ENCODE measurements at regions not wholly inside any gene's neighbourhood (a gene's known extent, or its start where the extent isn't known, plus 50 kb on each side); places are given as distances from the start of the nearest gene placed in this dataset.
A peak's percentile ranks its signal among the peaks of the same experiment; 100 is the strongest.
"Not testable (repeated sequence)": the region's sequence is repeated elsewhere in the genome, so short reads cannot be mapped to it uniquely, and the experiment has no call there.

GRCh38 chr18:64401268-64402060, 252.6 kb upstream of the LINC00305 start:
- DNase-seq = no peak

- no peak for DNase-seq
These were observed 250.7 kb upstream of the LINC00305 start for GRCh38 chr18:64399566-64399965.

DNA sequence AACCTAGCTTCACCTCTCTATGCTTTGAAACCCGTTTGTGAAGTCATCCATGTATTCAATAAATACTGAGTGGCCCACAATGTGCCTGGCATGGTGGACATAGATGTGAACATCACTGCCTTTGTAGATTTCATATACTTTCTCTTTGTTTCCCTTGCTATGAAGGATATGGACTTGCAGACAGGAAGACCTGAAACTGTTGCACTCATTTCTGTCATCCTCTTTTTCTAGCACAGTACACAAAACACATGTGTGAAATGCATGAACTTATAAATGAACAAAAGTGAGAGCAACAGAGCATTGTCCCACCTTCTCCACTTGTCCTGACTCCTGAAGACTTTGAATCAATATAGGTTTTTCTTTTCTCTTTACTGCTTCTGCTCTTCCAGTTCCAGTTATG, 249.4 kb upstream of the LINC00305 start:
- DNase-seq = no peak

DNA sequence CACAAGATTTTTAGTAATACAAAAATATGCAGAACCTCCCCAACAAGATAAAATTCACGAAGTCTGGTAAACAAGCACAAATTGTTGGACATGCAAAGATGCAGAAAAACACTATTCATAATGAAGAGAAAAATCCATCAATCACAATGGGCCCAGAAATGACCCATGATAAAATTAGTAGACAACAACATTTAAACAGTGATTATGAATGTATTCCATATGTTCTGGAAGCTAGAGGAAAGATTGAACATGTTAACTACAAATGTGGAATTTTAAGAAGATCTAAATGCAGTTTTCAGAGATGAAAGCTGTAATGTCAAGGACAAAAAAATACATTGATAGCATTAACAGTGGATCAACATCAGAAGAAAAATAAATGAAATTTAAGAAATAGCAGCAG, 243.3 kb upstream of the LINC00305 start:
- DNase-seq = no peak

DNA sequence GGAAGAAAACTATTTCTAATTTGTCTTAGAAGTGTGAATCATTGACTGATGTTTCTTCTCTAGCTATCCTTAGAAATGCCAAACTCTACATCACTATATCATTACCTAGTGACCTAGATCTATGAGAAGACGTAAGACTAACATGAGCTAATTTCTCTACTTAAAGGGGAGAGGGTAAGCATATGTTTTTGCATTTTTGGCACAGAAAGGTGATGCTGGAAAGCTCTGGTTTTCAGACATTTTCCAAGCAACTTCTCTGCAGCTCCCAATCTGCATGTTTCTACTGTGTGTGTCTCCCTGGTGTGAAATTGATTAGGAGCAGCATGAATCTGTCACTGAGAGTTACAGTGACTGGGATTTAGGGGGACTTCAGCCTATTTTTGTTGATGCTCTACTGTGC, 235.2 kb upstream of the LINC00305 start:
- no peak for DNase-seq

GRCh38 chr18:64380117-64380516, 231.2 kb upstream of the LINC00305 start:
- DNase-seq = no peak

- DNase-seq = no peak
These were observed 230.8 kb upstream of the LINC00305 start for GRCh38 chr18:64379662-64380061.

DNA sequence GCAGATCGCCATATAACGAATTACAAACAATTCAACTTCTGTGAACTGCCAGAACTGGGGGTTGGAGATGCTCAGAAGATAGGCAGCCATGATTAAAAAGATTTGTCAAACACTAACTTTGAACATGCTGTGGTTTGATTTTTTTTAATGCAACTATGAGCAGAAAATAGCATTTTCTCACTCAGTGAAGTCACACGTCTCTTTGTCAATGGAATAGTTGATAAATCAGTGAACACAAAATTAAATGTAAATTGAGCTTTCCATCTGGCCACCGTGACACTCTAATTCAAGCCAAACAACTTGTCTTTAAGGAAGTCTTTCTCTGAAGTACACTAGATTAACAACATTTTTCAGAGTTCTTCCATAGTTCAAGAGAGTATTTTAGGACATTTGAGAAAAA, 228.6 kb upstream of the LINC00305 start:
- DNase-seq = no peak

- DNase-seq = no peak
These were observed 224.0 kb upstream of the LINC00305 start for GRCh38 chr18:64372850-64373249.

DNA sequence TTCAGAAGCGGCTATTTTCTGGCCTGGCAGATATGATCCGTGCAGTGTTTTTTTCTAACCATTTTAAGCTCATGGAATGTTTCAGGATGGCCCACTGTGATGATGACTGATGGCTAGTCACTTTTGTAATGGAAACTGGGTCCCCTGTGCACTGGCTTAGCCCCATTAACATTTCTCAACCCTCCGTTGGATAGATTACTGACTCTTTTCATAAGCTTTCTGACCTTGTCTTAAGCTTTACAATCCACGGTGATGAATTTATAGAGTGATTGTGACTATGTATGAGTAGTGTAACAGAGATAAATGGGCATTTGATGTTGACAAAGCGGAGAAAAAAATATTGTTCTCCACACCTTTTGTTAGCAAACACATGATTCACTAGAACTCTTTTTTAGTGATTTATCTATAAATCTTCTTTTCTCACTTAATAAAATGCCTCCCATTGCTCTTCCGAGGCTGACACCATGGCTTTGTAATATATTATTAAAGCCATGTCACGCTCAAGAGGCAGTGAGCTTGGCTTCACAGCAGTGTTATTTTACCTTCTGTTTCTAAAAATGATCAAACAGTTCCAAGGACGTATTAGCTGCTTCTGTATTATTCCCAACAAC, 221.0 kb upstream of the LINC00305 start:
- not testable (repeated sequence) for DNase-seq

- DNase-seq = no peak
These were observed 216.2 kb upstream of the LINC00305 start for GRCh38 chr18:64365106-64365505.

DNA sequence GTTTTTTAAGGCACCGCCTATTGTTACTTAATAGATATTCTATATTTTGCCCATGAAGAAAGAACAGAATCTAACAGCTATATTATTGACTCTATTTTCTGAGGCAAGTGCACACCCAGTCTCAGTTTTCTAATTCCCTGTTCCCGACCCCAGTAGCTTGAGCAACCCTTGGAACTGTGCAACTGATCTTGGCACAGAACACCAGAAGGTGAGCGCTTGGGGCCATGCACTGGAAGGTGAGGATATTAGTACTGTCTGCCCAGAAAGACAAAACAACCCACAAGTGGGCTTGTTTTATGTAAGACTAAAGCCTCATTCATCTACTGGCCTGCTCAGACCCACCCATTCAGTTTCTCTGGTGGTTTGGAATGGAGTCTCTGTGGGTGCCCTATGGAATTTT, 188.8 kb upstream of the LINC00305 start:
- DNase-seq = no peak

- DNase-seq = peak in 1 of 4 experiments; percentile 2
These were observed 188.1 kb upstream of the LINC00305 start for GRCh38 chr18:64337018-64337417.

DNA sequence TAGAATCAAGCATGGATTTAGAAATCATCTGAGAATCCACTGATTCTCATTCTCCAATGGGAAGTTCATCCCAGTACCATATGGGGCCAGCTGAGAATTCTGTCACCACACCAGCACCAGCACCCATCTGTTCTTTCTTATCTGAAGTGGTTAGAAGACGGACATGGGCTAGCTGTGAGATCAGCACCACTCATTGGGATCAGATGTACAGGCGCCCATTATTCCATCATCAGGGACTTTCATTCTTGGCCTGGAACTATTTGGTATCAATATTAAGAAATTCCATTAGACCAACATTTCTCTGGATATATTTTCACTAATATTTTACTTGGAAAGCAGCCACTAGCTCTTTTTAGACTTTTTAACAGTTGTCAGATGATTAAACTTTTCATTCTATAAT, 185.9 kb upstream of the LINC00305 start:
- no peak for DNase-seq

GRCh38 chr18:64333584-64333983, 184.7 kb upstream of the LINC00305 start:
- DNase-seq = no peak

DNA sequence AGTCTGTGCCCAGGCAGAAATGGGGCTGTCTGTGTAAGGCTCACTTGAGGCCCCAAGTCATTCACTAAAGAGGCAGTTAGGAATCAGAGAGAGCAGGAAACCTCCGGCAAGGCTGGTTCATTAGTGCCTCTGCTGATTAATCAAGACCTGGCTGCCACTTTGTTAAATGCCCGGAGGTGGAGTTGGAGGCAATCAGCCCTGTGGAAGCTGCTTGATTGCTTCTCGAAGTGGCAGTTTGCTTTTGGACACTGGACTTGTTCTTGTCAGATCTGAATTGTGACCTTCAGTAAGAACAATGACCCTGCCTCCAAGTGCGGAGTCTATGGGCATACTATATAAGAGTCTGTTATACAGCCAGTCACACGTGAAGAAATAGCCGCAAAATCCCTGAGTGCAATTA, 183.9 kb upstream of the LINC00305 start:
- DNase-seq = no peak

DNA sequence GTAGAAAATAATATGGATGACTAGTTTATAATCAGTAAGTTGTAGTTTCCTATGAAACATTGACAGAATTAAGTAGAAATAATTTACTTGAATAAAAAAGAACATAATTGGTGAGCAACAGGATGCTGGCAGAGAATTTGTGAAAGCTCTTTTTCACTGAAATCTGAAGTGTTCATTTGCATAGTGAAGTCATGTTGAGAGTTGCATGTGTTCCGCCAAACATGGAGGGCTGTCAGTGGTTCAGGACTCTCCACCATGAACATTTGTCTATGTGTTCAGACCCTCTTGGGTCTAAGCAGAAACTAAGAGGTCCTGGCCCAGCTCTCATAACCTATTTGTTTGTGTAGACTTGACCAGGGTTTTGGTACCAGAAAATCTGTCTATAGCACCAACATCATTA, 182.5 kb upstream of the LINC00305 start:
- DNase-seq = no peak

GRCh38 chr18:64330931-64331330, 182.0 kb upstream of the LINC00305 start:
- DNase-seq = no peak

- DNase-seq = peak in 1 of 4 experiments; percentile 0
These were observed 181.3 kb upstream of the LINC00305 start for GRCh38 chr18:64330161-64330560.

DNA sequence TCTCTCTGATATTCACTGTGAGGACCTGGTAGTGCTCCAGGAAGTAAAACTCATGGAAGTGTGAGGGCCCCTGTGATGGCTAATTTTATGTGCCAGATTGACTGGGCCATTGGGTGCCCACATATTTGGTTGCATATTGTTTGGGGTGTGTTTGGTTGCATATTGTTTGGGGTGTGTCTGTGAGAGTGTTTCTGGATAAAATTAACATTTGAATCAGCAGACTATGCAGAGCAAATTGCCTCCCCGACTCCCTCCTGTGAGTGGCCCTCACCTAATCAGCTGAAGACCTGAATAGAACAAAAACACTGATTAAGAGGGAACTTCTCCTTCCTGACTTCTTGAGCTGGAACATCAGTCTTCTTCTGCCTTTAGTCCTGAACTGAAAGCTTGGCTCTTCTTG, 173.3 kb upstream of the LINC00305 start:
- no peak for DNase-seq

DNA sequence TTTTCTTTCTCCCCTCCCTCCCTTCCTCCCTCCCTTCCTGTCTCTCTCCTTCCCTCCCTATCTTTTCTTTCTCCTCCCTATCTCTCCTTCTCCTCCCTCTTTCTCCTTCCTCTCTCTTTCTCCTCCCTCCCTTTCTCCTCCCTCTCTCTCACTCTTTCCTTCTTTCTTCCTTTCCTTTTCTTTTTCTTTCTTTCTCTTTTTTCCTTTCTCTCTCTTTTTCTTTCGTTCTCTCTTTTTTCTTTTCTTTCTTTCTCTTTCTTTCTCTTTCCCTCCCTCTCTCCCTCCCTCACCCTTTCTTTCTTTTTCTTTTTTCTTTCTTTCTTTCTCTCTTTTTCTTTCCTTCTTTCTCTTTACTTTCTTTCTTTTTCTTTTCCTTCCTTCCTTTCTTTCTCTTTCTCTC, 169.7 kb upstream of the LINC00305 start:
- DNase-seq = no peak

GRCh38 chr18:64311859-64312258, 163.0 kb upstream of the LINC00305 start:
- DNase-seq = no peak

GRCh38 chr18:64295839-64296238, 147.0 kb upstream of the LINC00305 start:
- DNase-seq = no peak

GRCh38 chr18:64294967-64295366, 146.1 kb upstream of the LINC00305 start:
- DNase-seq = no peak

- DNase-seq = no peak
These were observed 139.5 kb upstream of the LINC00305 start for GRCh38 chr18:64288432-64288831.

Data from suppressor macrophage (primary cell).